ENCODE measurements at regions not wholly inside any gene's neighbourhood (a gene's known extent, or its start where the extent isn't known, plus 50 kb on each side); places are given as distances from the start of the nearest gene placed in this dataset.
"Not testable (repeated sequence)": the region's sequence is repeated elsewhere in the genome, so short reads cannot be mapped to it uniquely, and the experiment has no call there.

GRCh38 chr16:17983114-17983513 is 353.4 kb downstream of the NPIPA8 start:
- DNase-seq: no peak

DNA sequence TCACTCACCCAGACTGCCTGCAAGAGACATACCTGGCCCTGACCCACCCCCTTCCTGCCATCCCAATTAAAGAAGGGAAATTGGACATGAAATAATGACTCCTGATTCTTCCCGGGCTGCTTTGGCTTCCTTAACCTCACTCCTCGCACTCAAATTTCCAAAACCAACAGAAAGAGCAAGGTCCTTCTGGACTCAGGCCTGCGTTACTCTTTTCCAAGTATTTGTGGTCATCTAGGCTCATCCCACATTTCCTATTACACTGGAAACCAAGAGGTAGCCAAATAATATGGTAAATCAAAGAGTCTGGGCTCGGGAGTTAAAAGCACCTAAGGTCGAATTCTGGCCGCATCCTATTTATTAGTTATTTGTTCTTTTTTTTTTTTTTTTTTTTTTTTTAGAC is 359.3 kb downstream of the NPIPA8 start:
- DNase-seq: no peak

GRCh38 chr16:17972460-17972943 is 364.0 kb downstream of the NPIPA8 start:
- DNase-seq: no peak

- DNase-seq: no peak
Observed at GRCh38 chr16:17970816-17971331, 365.7 kb downstream of the NPIPA8 start.

- no peak for DNase-seq
Observed at GRCh38 chr16:17970157-17970765, 366.3 kb downstream of the NPIPA8 start.

GRCh38 chr16:17965133-17965900 is 371.2 kb downstream of the NPIPA8 start:
- DNase-seq: no peak

- no peak for DNase-seq
Observed at GRCh38 chr16:17964196-17964595, 372.3 kb downstream of the NPIPA8 start.

- DNase-seq: no peak
Observed at GRCh38 chr16:17963185-17963836, 373.2 kb downstream of the NPIPA8 start.

- no peak for DNase-seq
Observed at GRCh38 chr16:17962726-17963125, 373.8 kb downstream of the NPIPA8 start.

DNA sequence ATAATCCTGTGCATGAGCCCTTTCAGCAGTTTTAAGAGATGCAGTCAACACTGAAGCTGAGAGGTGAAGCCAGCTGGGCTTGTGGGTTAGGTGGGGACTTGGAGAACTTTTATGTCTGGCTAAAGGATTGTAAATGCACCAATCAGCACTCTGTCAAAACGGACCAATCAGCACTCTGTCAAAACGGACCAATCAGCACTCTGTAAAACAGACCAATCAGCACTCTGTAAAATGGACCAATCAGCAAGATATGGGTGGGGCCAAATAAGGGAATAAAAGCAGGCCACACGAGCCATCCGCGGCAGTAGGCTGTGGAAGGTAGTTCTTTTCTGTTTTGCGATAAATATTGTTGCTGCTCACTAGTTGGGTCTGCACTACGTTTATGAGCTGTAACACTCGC is 374.7 kb downstream of the NPIPA8 start:
- DNase-seq: not testable (repeated sequence)

DNA sequence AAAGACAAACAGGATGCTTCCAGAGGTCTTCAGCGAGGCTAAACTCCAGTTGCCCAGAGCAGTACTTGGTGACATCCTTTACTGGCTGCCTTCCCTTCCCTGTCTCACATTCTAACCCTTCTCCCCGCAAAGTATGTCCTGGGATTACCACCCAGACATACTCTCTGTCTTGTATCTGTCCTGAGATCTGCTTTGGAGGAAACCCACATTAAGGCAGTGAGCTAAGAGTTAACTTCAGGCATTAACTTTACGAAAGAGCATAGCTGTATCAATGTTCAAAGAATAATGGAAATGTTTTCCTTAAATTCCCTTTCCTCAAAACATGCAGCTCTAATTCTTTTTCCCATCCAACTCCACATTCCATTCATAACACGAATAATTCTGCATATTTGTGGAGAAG is 385.2 kb downstream of the NPIPA8 start:
- DNase-seq: no peak

DNA sequence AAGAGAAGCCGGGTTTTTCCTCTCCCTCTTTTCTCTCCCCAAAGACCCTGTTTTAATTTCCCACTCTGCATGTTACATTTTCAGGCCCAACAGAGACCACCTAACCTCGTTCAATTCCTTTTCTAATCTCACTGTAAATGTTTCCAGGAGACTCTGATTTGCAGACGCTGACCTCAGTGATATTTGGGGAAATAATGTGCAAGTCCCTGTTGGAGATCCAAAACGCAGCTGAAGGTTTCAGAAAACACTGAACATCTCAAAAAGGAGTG is 386.6 kb downstream of the NPIPA8 start:
- DNase-seq: no peak

- DNase-seq: no peak
Observed at GRCh38 chr16:17949141-17949981, 387.2 kb downstream of the NPIPA8 start.

DNA sequence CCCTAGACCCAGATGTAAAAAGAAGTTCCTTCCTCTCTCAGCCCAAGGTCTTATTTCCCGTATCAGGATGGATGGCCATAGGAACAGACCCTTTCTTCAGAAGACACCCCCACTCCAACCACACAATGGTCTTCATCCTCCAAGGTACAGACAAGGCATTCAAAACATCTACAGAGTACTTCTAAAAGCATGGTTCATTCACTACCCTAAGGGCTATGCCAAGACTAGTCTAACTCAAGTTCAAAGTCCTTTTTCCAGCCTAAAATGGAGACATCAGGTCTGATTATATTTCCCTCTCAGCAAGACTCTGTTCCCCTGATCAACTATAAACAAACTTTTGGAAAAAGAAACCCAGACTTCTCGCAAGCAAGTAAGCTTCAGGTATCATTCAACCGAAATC is 388.9 kb downstream of the NPIPA8 start:
- DNase-seq: no peak

- no peak for DNase-seq
Observed at GRCh38 chr16:17947165-17947564, 389.4 kb downstream of the NPIPA8 start.

- no peak for DNase-seq
Observed at GRCh38 chr16:17945080-17945601, 391.4 kb downstream of the NPIPA8 start.

DNA sequence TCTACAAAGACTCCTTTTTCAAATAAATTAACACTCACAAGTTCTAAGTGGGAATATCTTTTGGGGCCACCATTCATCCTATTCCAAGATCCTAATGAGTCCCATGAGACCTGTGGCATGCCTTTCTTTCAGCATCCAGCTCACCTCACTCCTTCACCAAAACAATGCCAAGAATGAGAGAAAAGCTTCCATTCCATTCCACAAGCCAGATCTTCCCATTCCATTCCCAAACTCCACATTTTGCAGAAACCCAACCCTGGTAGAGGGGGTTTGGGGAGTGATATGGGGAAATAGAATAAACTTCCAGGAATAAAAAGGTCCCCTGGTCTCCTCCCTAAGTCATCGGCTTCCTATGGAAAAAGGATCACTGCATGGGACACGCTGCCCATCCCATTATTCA is 392.2 kb downstream of the NPIPA8 start:
- no peak for DNase-seq

DNA sequence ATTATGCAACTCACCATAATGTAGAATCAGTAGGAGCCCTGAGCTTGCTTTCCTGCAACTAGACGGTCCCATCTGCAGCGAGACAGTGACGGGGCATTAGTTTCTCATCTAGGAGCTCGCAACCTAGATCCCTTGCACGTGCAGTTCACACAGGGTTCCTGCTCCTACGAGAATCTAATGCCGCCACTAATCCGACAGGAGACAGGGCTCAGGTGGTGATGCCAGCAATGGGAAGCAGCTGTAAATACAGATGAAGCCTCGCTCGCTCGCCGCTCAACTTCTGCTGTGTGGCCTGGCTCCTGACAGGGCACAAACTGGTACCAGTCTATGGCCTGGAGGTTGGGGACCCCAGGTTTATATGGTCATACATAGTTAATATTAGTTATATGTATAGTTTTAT is 394.5 kb downstream of the NPIPA8 start:
- DNase-seq: no peak

DNA sequence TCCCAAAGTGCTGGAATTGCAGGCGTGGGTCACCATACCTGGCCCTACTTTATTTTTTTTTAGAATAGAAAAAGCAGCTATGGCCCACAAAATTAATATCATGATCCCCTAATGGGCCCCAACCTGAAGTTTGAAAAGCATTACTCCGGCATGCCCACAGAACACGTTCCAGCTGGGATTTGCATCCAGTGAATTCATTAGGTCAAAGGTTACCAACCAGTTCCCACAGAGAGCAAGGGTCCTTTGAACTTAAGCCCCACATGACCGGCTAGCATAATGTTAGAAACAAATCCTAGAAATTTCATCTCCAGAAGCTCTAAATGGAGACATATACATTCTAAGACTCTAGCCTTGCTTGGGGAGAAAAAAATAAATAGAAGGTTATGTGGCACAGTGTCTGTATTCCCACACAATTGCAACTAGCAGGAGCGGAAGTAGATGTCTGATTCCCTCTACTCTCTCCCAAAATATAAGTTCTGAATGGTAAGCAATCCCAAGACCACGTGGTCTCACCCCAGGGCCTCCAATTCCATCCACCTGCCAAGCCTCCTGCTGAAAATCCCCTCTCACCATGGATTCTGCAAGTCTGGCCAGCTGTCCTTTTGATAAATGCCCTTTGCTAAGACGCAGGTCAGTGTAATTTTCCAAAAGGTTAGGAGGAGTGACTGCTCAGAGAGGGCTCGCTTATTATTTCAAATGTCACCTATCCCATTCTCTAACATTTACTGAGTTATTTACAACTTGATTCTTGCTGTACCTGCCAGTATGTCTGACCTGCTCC is 395.8 kb downstream of the NPIPA8 start:
- DNase-seq: no peak

DNA sequence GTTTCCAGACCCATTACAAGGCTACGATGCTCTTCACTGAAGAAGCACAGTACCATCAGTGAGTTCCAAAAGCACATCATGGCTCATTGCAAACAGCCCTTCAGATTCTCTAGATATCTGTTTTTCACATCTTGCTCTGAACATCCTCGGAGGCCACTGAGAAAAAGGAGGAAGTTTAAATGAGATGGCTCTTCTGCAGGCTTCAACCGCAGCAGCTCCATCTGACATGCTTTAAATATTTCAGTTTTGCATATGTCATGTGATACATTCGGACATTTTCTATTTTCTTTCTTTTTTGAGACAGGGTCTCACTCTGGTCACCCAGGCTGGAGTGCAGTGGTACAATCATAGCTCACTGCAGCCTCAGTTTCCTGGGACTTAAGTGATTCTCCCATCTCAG is 396.8 kb downstream of the NPIPA8 start:
- DNase-seq: no peak

DNA sequence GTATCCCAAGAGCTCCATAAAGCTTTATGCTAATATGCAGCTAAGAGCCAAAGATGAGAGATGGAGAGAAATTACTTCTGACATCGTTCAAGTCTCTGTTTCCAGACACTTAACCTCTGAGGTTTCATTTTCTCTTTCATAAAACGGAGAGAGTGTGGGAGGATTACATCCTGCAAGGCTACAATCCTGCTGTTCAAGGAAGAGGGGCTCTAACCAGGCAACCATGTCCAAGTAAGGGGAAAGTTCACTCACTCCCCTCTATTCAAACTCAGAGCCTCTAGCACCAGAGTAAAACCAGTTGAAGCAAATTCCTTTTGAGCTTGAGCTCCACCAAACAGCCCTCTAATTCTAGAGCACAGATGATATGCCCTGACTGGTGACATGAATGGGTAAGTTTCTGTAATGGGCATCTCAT is 397.4 kb downstream of the NPIPA8 start:
- DNase-seq: no peak

DNA sequence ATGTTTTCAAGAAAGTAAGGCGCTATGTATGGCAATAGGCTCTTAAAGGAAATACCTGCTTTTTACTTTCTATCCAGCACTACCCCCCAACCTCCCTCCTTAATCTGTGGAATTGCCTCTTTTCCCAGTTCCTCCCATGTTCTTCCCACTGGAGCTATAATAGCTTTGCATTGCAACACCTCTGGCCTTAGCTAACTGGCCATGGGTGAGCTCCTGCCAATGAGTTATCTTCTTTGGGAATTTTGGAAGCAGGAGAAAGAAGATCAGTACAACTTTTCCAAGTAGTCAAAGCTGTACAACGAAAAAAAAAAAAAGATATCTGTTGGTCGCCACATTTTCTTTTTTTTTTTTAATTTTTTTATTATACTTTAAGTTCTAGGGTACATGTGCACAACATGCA is 398.0 kb downstream of the NPIPA8 start:
- no peak for DNase-seq

Measured in activated CD4-positive, alpha-beta T cell treated with anti-CD3 and anti-CD28 coated beads, Interleukin-2, amount 50 U/mL, for 1 hour (primary cell).